NCI-H526 treated with DMSO at 0.1 percent for 48 hours (cell line): ENCODE measurements at regions not wholly inside any gene's neighbourhood (a gene's known extent, or its start where the extent isn't known, plus 50 kb on each side); places are given as distances from the start of the nearest gene placed in this dataset.

Source experiments
- DNase-seq: peaks from one replicate; lab custom pipeline; 2025; lab: John Stamatoyannopoulos, UW

- DNase-seq = peak; percentile 0
These were observed 1931.9 kb downstream of the TP53TG3F start for GRCh38 chr16:35391328-35391727.

DNA sequence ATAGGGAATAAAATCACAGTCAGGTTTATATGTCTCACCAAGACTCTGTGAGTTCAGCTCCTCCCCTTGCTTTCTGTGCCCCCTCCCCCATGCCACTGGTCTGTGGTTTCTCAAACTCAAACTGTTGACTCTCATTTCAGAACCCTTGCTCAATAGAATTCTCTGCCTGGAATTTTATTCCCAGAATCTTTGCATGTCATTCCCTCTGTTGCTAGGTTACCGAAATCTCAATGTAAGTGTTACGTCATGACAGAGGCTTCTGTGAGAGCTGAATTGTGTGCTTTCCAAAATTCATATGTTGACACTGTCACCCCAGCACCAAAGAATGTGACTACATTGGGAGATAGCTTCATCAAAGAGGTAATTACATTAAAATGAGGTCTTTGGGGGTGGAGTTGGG is 1938.8 kb downstream of the TP53TG3F start:
- DNase-seq = no peak

DNA sequence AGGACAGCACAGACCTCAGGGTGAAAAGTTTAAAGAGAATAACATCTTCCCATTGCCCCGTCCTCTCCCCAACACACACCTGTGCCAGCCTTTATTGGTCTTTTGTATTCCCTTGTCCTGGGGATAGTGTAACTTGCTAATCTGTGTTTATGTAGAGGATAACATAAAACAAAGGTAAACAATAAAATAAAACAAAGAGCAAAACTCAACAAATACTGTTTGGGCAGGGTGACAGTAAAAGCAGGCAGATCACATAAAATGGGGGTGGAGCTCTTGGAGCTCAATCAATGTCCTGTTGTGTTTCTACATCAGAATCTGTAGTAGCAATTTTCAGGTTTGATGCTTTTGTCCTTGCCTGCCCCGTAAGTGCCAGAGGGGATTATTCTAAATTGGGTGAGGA is 1939.7 kb downstream of the TP53TG3F start:
- no peak for DNase-seq

DNA sequence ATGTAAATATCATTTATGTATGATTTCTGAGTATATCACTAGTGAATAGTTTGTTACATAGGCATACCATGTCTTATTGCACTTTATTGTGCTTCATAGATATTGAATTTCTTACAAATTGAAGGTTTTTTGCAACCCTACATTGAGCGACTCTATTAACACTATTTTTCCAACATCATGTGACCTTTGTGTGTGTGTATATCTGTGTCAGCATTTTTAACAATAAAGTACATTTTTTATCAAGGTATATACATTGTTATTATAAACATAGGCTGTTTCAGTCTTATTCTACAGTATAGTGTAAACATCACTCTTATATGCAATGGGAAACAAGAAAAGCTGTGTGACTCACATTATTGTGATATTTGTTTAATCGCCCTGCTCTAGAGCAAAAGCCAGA is 1944.9 kb downstream of the TP53TG3F start:
- no peak for DNase-seq

DNA sequence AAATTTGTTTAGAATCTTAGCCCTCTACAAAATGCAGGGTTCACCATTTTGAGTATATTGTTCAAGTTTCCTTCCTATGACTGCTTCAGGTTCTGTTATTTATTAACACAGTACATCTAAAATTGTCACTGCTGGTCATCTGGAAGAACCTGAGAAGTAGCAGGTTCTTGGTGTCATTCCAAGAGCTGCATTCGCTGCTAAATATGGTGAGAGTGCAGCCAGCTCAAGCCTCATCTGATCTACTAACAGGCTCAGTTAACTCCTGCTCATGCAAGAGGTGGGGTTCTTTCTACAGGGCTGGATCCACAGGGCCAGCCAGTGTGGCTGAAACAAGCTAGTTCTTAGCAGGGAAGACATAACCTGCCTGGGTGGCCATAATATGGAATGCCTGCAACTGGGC is 1946.1 kb downstream of the TP53TG3F start:
- no peak for DNase-seq

DNA sequence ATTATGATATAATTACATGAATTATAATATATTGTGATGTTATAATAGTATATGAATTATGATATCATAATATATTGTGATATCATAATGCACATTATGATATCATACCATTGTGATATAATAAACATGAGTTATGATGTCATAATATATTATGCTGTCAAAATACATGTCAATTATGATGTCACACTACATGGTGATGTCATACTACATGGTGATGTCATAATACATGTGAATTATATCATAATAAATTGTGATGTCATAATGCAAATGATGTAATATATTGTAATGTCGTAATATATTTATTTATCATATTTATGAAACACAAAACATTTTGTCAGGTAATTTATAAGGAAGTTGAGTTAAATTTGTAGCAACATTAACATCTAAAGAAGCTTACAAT is 1950.1 kb downstream of the TP53TG3F start:
- DNase-seq = no peak

DNA sequence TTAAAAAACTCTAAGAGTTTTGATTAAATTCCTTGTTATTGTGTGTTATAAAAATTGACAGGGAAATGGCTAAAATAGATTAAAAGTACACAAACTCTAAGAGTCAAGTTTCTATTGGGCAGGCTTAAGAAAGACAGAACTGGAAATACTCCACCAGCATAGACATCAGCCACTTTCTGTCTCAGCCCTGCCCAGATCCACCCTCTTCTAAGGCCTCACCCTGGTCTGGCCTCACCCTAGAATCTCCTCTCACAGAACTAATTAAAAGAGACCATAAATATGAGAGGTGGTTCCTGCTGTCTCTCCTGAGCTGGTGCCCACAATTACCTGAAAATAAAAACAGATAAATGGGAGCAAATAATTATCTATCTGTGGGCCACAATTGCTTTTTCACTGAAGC is 1951.0 kb downstream of the TP53TG3F start:
- DNase-seq = no peak

DNA sequence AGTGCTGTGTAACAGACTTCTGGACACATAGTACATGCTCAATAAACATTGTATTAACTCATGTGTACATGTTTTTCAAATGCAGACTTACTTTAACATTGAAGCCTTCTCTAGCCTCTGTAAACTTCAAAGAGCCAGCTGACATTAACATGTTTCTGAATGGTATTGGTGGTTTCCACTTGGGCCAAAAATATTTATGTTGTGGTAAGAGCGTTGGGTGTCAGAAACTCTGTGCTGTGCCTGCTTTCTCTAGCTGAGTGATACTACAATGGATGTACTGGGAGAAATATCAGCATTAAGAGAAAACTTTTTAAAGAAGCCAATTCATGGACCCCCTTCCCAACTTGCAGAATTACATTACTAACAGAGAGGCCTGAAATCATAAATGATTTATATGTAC is 1951.7 kb downstream of the TP53TG3F start:
- DNase-seq = no peak

- no peak for DNase-seq
These were observed 1954.7 kb downstream of the TP53TG3F start for GRCh38 chr16:35414139-35414538.

GRCh38 chr16:35414563-35414962 is 1955.2 kb downstream of the TP53TG3F start:
- no peak for DNase-seq

- no peak for DNase-seq
These were observed 1965.9 kb downstream of the TP53TG3F start for GRCh38 chr16:35425270-35425669.

DNA sequence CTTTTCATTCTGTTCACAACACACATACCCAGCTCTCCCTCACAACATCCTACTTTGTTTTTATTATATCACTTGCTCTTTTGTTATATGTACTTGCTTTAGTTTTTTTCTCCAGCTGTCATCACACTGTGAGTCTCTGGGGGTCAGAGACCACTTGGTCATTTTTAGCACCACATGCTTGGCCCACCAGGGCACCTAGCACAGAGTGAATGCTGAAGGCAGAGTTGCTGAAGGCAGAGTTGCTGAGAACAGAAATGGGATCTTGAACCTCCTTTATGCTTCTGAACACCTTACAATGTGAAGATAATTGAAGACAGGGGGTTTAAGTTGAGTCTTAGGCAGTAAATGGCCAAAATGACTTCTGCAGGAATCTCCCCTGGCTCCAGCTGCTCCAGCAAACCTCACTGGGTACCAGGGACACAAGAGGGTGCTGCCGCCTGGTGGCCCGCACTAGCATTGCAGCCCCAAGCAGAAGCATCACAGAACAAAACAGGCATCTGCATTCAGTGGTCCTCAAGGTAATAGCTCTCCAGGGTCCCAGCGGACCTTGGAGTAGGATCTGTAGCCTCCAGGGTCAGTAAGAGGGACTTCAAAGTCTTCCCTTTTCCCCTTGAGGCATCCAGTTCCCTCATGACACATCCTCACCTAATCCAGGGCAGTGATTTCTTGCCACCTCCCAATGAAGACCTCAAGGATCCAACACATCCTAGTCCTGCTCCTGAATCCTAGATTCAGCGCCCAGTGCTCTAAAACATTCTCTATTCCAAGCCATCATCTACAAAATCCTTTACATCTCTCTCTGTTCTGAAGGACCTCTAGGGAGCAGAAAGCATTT is 1972.6 kb downstream of the TP53TG3F start:
- no peak for DNase-seq

GRCh38 chr16:35440875-35441274 is 1981.5 kb downstream of the TP53TG3F start:
- DNase-seq = no peak

DNA sequence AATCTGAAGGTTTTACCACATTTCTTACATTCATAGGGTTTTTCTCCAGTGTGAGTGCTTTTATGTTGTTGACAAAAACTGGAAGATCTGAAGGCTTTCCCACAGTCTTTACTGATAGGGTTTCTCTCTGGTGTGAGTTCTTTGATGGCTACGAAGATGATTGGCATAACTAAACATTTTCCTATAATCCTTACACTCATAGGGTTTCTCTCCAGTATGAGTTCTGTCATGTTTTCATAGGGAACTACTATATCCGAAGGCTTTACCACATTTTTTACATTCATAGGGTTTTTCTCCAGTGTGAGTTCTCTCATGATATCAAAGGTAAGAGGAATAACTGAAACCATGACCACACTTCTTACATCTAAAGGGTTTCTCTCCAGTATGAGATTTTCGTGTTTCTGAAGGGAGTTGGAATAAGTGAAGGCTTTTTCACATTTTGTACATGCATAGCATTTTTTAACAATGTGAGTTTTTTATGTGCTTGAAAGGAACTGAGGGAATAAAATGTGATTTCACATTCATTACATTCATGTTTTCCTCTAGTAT is 1987.7 kb downstream of the TP53TG3F start:
- DNase-seq = no peak

GRCh38 chr16:35449663-35450062 is 1990.3 kb downstream of the TP53TG3F start:
- no peak for DNase-seq

DNA sequence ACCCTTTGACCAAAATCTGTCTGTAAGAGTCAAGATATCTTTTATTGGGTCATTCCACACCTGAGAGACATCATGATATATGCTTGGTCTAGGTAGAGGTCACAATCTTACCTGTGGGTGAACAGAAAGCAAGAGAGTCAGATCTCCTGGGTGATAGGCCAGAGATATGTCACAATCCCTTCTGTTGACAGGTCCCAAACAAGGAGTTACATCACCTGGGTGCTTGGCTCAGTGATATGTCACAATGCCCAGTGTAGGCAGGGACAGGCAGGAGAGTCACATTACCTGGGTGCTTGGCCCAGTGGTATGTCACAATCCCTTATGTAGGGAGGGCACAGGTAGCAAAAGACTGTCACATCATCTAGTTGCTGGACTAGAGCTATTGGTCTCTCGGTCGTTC is 1991.2 kb downstream of the TP53TG3F start:
- no peak for DNase-seq

DNA sequence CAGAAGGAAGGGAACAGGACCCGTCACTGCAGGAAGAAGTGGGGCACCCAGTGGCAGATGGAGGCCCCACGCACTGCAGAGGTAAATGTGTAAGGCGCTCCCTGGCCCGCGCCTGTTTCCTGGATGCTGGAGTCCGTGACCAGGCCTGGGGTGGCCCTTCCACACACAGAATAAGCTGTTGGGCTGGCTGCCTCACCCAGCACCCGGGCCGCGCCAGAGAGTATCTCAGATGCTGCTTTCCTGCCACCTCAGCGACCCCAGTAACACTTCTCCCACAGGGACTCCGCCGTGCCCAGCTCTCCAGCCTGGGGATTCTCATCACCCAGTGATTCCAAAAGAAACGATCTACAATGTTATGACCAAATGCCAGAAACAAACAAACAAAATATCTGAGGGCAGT is 1993.1 kb downstream of the TP53TG3F start:
- no peak for DNase-seq

GRCh38 chr16:35463358-35463757 is 2003.9 kb downstream of the TP53TG3F start:
- DNase-seq = no peak

- no peak for DNase-seq
These were observed 2020.9 kb downstream of the TP53TG3F start for GRCh38 chr16:35480361-35480760.

- no peak for DNase-seq
These were observed 2021.6 kb downstream of the TP53TG3F start for GRCh38 chr16:35480988-35481387.

- DNase-seq = no peak
These were observed 2026.5 kb downstream of the TP53TG3F start for GRCh38 chr16:35485915-35486314.

GRCh38 chr16:35492225-35492624 is 2032.8 kb downstream of the TP53TG3F start:
- DNase-seq = peak; percentile 16

- no peak for DNase-seq
These were observed 2038.0 kb downstream of the TP53TG3F start for GRCh38 chr16:35497399-35497798.
